A549 (cell line): ENCODE measurements at regions not wholly inside any gene's neighbourhood (a gene's known extent, or its start where the extent isn't known, plus 50 kb on each side); places are given as distances from the start of the nearest gene placed in this dataset.

Source experiments
- BHLHE40 ChIP-seq: IDR thresholded peaks from 2 replicates; pipeline ENCODE4 v1.6.1; 2012; ENCODE audit warnings: low read depth, low read length, inconsistent platforms
- CHD2 ChIP-seq: fragments of 150-350 bp; IDR thresholded peaks from 2 replicates; pipeline ENCODE4 v1.6.1; 2014; ENCODE audit warnings: low read length; ENCODE audit not compliant: partially characterized antibody
- EHMT2 ChIP-seq: fragments of 200-600 bp; sonication (generic); IDR thresholded peaks from 2 replicates; pipeline ENCODE4 v1.6.1; 2016; ENCODE audit warnings: antibody characterized with exemption, low read depth, mild to moderate bottlenecking, moderate library complexity
- EP300 ChIP-seq, 2 experiments: fragments of >200 bp; sonication (Bioruptor Twin); formaldehyde crosslinking; IDR thresholded peaks; 2 replicates in 1 of 2; 3 replicates in 1 of 2; pipeline ENCODE4 v1.6.1; 2016 to 2017
- NR3C1 ChIP-seq: fragments of >200 bp; sonication (Bioruptor Twin); formaldehyde crosslinking; IDR thresholded peaks from 3 replicates; pipeline ENCODE4 v1.6.1; 2017
- POLR2AphosphoS2 ChIP-seq: conservative IDR thresholded peaks from 2 replicates; pipeline ENCODE4 v1.6.1; 2012; ENCODE audit warnings: low read length, improper control_type of control experiment, inconsistent platforms
- RAD21 ChIP-seq, 2 experiments: fragments of >200 bp in 1 of 2; sonication (Bioruptor Twin) in 1 of 2; formaldehyde crosslinking in 1 of 2; IDR thresholded peaks in 1 of 2; conservative IDR thresholded peaks in 1 of 2; 2 replicates in 1 of 2; 3 replicates in 1 of 2; pipeline ENCODE4 v1.6.1; 2012 to 2018; ENCODE audit warnings: inconsistent platforms in 1 of 2
- RFX5 ChIP-seq: fragments of 450-650 bp; IDR thresholded peaks from 2 replicates; pipeline ENCODE4 v1.7.1; 2014; ENCODE audit warnings: antibody characterized with exemption, mild to moderate bottlenecking, moderate library complexity
- RNF2 ChIP-seq: fragments of 200-600 bp; sonication (generic); IDR thresholded peaks from 2 replicates; pipeline ENCODE4 v1.6.1; 2016; ENCODE audit warnings: low read depth, mild to moderate bottlenecking, antibody characterized with exemption, moderate library complexity, borderline replicate concordance
- TF ChIP-seq, protein P1 (sequence below): fragments of >200 bp; sonication (Bioruptor Twin); formaldehyde crosslinking; IDR thresholded peaks from 3 replicates; pipeline ENCODE4 v1.5.1; 2016
- TF ChIP-seq, protein P2 (sequence below): fragments of 150-350 bp; IDR thresholded peaks from 2 replicates; pipeline ENCODE4 v1.6.1; 2014; ENCODE audit warnings: low read depth, mild to moderate bottlenecking, low read length
- TF ChIP-seq, protein P3 (sequence below): fragments of 450-650 bp; IDR thresholded peaks from 2 replicates; pipeline ENCODE4 v1.6.1; 2014; ENCODE audit warnings: antibody characterized with exemption

DNA sequence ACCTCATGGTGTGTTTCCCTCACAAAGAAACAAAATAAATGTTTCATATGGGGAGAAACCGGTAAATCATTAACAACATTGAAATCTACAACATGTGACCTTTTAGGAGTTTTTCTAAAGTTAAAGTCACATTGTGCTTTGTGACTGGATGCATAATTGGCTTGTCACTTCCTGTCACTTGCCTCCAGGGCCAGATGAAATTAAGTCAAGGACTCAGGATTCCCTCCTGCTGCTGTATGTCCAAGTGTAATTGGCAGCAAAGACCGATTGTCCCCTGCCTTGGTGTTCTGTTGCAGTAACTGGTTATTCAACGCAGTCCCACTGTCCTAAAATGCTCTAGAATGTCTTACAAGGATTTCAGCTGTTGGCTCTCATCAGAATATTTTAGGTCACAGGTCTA, 448.2 kb downstream of the LIG4 start:
- TF ChIP-seq, protein P1, sequence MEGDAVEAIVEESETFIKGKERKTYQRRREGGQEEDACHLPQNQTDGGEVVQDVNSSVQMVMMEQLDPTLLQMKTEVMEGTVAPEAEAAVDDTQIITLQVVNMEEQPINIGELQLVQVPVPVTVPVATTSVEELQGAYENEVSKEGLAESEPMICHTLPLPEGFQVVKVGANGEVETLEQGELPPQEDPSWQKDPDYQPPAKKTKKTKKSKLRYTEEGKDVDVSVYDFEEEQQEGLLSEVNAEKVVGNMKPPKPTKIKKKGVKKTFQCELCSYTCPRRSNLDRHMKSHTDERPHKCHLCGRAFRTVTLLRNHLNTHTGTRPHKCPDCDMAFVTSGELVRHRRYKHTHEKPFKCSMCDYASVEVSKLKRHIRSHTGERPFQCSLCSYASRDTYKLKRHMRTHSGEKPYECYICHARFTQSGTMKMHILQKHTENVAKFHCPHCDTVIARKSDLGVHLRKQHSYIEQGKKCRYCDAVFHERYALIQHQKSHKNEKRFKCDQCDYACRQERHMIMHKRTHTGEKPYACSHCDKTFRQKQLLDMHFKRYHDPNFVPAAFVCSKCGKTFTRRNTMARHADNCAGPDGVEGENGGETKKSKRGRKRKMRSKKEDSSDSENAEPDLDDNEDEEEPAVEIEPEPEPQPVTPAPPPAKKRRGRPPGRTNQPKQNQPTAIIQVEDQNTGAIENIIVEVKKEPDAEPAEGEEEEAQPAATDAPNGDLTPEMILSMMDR = no peak
- TF ChIP-seq, protein P2, sequence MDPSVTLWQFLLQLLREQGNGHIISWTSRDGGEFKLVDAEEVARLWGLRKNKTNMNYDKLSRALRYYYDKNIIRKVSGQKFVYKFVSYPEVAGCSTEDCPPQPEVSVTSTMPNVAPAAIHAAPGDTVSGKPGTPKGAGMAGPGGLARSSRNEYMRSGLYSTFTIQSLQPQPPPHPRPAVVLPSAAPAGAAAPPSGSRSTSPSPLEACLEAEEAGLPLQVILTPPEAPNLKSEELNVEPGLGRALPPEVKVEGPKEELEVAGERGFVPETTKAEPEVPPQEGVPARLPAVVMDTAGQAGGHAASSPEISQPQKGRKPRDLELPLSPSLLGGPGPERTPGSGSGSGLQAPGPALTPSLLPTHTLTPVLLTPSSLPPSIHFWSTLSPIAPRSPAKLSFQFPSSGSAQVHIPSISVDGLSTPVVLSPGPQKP = no peak
- TF ChIP-seq RFX5 (no peak), RNF2 (no peak), EHMT2 (no peak), POLR2AphosphoS2 (no peak), NR3C1 (no peak), CHD2 (no peak), RAD21 (conservative IDR thresholded peaks at IDR 0.05 in 1 of 2, IDR thresholded peaks at IDR 0.05 in 1 of 2) (no peak), EP300 (IDR thresholded peaks at IDR 0.05) (no peak), BHLHE40 (no peak)
- TF ChIP-seq, protein P3, sequence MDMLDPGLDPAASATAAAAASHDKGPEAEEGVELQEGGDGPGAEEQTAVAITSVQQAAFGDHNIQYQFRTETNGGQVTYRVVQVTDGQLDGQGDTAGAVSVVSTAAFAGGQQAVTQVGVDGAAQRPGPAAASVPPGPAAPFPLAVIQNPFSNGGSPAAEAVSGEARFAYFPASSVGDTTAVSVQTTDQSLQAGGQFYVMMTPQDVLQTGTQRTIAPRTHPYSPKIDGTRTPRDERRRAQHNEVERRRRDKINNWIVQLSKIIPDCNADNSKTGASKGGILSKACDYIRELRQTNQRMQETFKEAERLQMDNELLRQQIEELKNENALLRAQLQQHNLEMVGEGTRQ = no peak
